Prostate gland (tissue), 2 donors: ENCODE measurements at regions not wholly inside any gene's neighbourhood (a gene's known extent, or its start where the extent isn't known, plus 50 kb on each side); places are given as distances from the start of the nearest gene placed in this dataset.
"Not testable (repeated sequence)": the region's sequence is repeated elsewhere in the genome, so short reads cannot be mapped to it uniquely, and the experiment has no call there.

ENCODE experiments used
- CTCF ChIP-seq, 4 experiments: fragments of 200-600 bp in 2 of 4; fragments of 450-650 bp in 2 of 4; sonication (generic) in 2 of 4; IDR thresholded peaks; 1 replicate in 3 of 4; 2 replicates in 1 of 4; pipeline ENCODE4 v1.5.1; 2016 to 2019; ENCODE audit warnings: antibody characterized with exemption in 4 of 4, mild to moderate bottlenecking in 2 of 4, moderate library complexity in 2 of 4
- POLR2A ChIP-seq: fragments of 450-650 bp; IDR thresholded peaks from one replicate; pipeline ENCODE4 v1.6.1; 2016; ENCODE audit warnings: antibody characterized with exemption, mild to moderate bottlenecking
- POLR2AphosphoS5 ChIP-seq: sonication (generic); formaldehyde crosslinking; IDR thresholded peaks from one replicate; pipeline ENCODE4 v1.6.1; 2017; ENCODE audit warnings: antibody characterized with exemption

- not testable (repeated sequence) for TF ChIP-seq CTCF (IDR thresholded peaks at IDR 0.05); POLR2A; POLR2AphosphoS5
These were observed 101.1 kb upstream of the CARD11 start for GRCh38 chr7:3144776-3145125.
